ENCODE measurements at regions not wholly inside any gene's neighbourhood (a gene's known extent, or its start where the extent isn't known, plus 50 kb on each side); places are given as distances from the start of the nearest gene placed in this dataset.

- CTCF ChIA-PET = no interaction called here
- TF ChIP-seq CTCF (IDR thresholded peaks at IDR 0.05) = no peak
- intact Hi-C loops (cut with DNase I, micrococcal nuclease) = loop anchor here in 1 of 2 experiments (5.0 to 10.0 kb wide), 2 partner anchors 48 to 550 kb away; partner anchors contain the start of gene PLCL2
- POLR2A ChIA-PET = no interaction called here
- H3K4me1 Mint-ChIP-seq (ENCODE audit: low read depth) = peaks cover 34% of the 10 kb centered on the region
- Histone ChIP-seq H3K4me1 (ENCODE audit: insufficient read depth, low read length) (peaks cover 11% of the 10 kb centered on the region), H3K36me3 (ENCODE audit: insufficient read depth, low read length) (no peaks in the 10 kb centered on the region), H3K4me3 (ENCODE audit: low read length) (no peak overlapping the region), H3K27me3 (ENCODE audit: control insufficient read depth in 1 of 2, insufficient read depth in 2 of 2, low read length in 2 of 2) (no peaks in the 10 kb centered on the region), H3K9me3 (ENCODE audit: control insufficient read depth in 1 of 2, insufficient read depth in 1 of 2, low read length in 2 of 2) (no peaks in the 10 kb centered on the region), H3K27ac (ENCODE audit: low read depth in 1 of 2, low read length in 2 of 2) (no peak overlapping the region)
- H3K27me3 Mint-ChIP-seq = no peaks in the 10 kb centered on the region
- H3K4me3 Mint-ChIP-seq = no peak overlapping the region
- ATAC-seq (ENCODE audit: poor library complexity) (no peak), DNase-seq (no peak)
- no peaks in the 10 kb centered on the region for H3K9me3 Mint-ChIP-seq
- H3K36me3 Mint-ChIP-seq (ENCODE audit: low read depth) = no peaks in the 10 kb centered on the region
- H3K27ac Mint-ChIP-seq = no peak overlapping the region
Observed at GRCh38 chr3:16834753-16835152, 50.0 kb upstream of the PLCL2 start.
